Hepatocyte (in vitro differentiated cells): ENCODE measurements at regions not wholly inside any gene's neighbourhood (a gene's known extent, or its start where the extent isn't known, plus 50 kb on each side); places are given as distances from the start of the nearest gene placed in this dataset.

Experiments used
- CTCF ChIP-seq: fragments of 200-600 bp; sonication (generic); IDR thresholded peaks from 2 replicates; pipeline ENCODE4 v1.5.1; 2016; ENCODE audit warnings: antibody characterized with exemption, mild to moderate bottlenecking; ENCODE audit not compliant: poor library complexity
- EZH2 ChIP-seq: fragments of 200-600 bp; sonication (generic); IDR thresholded peaks from 2 replicates; pipeline ENCODE4 v1.6.1; 2016; ENCODE audit warnings: antibody characterized with exemption, mild to moderate bottlenecking, borderline replicate concordance
- EZH2phosphoT487 ChIP-seq: fragments of 200-600 bp; sonication (generic); IDR thresholded peaks from one replicate; pipeline ENCODE4 v1.6.1; 2018; ENCODE audit warnings: antibody characterized with exemption, mild to moderate bottlenecking, low read depth, moderate library complexity; ENCODE audit not compliant: unreplicated experiment, severe bottlenecking

- TF ChIP-seq CTCF (no peak), EZH2 (no peak), EZH2phosphoT487 (no peak)
These were observed 125.2 kb upstream of the F3 start for GRCh38 chr1:94666797-94667196.
